ENCODE measurements at regions not wholly inside any gene's neighbourhood (a gene's known extent, or its start where the extent isn't known, plus 50 kb on each side); places are given as distances from the start of the nearest gene placed in this dataset.

DNA sequence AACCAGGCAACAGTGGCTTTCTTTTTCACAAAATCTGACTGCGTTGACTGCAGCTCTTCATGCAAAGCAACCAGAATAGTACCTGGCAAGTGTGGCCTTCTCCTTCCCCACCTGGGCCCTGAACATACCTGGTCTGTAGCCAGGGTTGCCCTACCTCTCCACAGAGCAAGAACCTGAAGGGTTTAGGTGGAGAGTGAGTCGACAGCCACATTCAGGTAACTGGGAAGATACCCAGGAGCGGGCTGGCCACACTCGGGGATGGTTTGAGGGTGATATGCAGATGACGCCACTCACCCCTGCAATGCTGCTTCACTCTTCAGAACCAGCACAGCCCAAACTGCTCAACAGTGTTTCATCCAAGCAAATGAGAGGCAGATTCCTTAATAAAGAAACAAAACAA is 117.3 kb downstream of the TTC32 start:
- TF ChIP-seq FOXK2 (IDR thresholded peaks at IDR 0.05): no peak
- TF ChIP-seq SUZ12 (IDR thresholded peaks at IDR 0.05): no peak
- TF ChIP-seq ZNF384 (IDR thresholded peaks at IDR 0.05): no peak
- TF ChIP-seq FOXA1 (IDR thresholded peaks at IDR 0.05): no peak
- TF ChIP-seq ELF4 (IDR thresholded peaks at IDR 0.05): no peak
- no peak for TF ChIP-seq BHLHE40 (IDR thresholded peaks at IDR 0.05; ENCODE audit: borderline replicate concordance)
- no peak for TF ChIP-seq PKNOX1 (IDR thresholded peaks at IDR 0.05)
- TF ChIP-seq FOXM1 (IDR thresholded peaks at IDR 0.05; ENCODE audit: borderline replicate concordance): no peak
- no peak for TF ChIP-seq HDGF (IDR thresholded peaks at IDR 0.05; ENCODE audit: borderline replicate concordance)
